Neural cell (in vitro differentiated cells): ENCODE measurements at regions not wholly inside any gene's neighbourhood (a gene's known extent, or its start where the extent isn't known, plus 50 kb on each side); places are given as distances from the start of the nearest gene placed in this dataset.

Experiments used
- H2AFZ ChIP-seq: fragments of 200-600, 300-800 bp; sonication (generic), shearing (Covaris generic); 2 replicates; pipeline ENCODE4 v1.6.0; 2014; ENCODE audit warnings: low read depth, mild to moderate bottlenecking, antibody characterized with exemption, low read length, moderate library complexity
- H3F3A ChIP-seq: fragments of 200-600 bp; shearing (Covaris generic); 2 replicates; pipeline ENCODE4 v1.6.1; 2016; ENCODE audit warnings: mild to moderate bottlenecking, moderate library complexity, mixed read lengths, antibody characterized with exemption, low read length; ENCODE audit not compliant: insufficient read depth, poor library complexity, severe bottlenecking
- H3K27ac ChIP-seq: fragments of 200-600, 300-800 bp; sonication (generic), shearing (Covaris generic); 2 replicates; pipeline ENCODE4 v1.5.1; 2014; ENCODE audit warnings: mild to moderate bottlenecking, low read length, moderate library complexity
- H3K27me3 ChIP-seq: fragments of 300-800, 200-600 bp; sonication (generic), shearing (Covaris generic); 2 replicates; pipeline ENCODE4 v1.6.0; 2014; ENCODE audit warnings: mild to moderate bottlenecking, low read depth, low read length, moderate library complexity; ENCODE audit not compliant: insufficient read depth
- H3K36me3 ChIP-seq: fragments of 300-800, 200-600 bp; sonication (generic), shearing (Covaris generic); 2 replicates; pipeline ENCODE4 v1.5.1; 2014; ENCODE audit warnings: mild to moderate bottlenecking, antibody characterized with exemption, low read length, moderate library complexity; ENCODE audit not compliant: insufficient read depth
- H3K4me2 ChIP-seq: fragments of 300-800, 200-600 bp; sonication (generic), shearing (Covaris generic); 2 replicates; pipeline ENCODE4 v1.6.0; 2014; ENCODE audit warnings: mild to moderate bottlenecking, low read length
- H3K4me3 ChIP-seq: fragments of 300-800, 200-600 bp; sonication (generic), shearing (Covaris generic); 2 replicates; pipeline ENCODE4 v1.5.1; 2014; ENCODE audit warnings: mild to moderate bottlenecking, low read length, moderate library complexity
- H3K79me2 ChIP-seq: fragments of 200-600 bp; shearing (Covaris generic); replicated peaks from 2 replicates; pipeline ENCODE4 v1.6.0; 2014; ENCODE audit warnings: mild to moderate bottlenecking, low read length, moderate library complexity; ENCODE audit not compliant: insufficient read depth
- H3K9ac ChIP-seq: fragments of 300-800, 200-600 bp; sonication (generic), shearing (Covaris generic); 2 replicates; pipeline ENCODE4 v1.6.1; 2016; ENCODE audit warnings: mild to moderate bottlenecking, low read length, mixed read lengths
- H3K9me2 ChIP-seq: fragments of 200-600 bp; shearing (Covaris generic); 2 replicates; pipeline ENCODE4 v1.6.1; 2016; ENCODE audit warnings: mild to moderate bottlenecking, low read length, mixed read lengths; ENCODE audit not compliant: insufficient read depth
- H3K9me3 ChIP-seq: fragments of 200-600, 300-800 bp; sonication (generic), shearing (Covaris generic); 2 replicates; pipeline ENCODE4 v1.6.1; 2016; ENCODE audit warnings: mild to moderate bottlenecking, mixed run types, low read length, moderate library complexity, mixed read lengths
- H4K20me1 ChIP-seq: fragments of 200-600 bp; shearing (Covaris generic); 2 replicates; pipeline ENCODE4 v1.6.1; 2016; ENCODE audit warnings: mild to moderate bottlenecking, mixed run types; ENCODE audit not compliant: insufficient read depth
- CTCF ChIP-seq: fragments of 450-650 bp; IDR thresholded peaks from 2 replicates; pipeline ENCODE4 v1.5.1; 2014; ENCODE audit warnings: antibody characterized with exemption, mild to moderate bottlenecking, moderate library complexity; ENCODE audit not compliant: poor library complexity, severe bottlenecking
- EP300 ChIP-seq: fragments of 450-650 bp; conservative IDR thresholded peaks from 2 replicates; pipeline ENCODE4 v1.6.1; 2014; ENCODE audit warnings: antibody characterized with exemption, mild to moderate bottlenecking, moderate library complexity; ENCODE audit not compliant: poor library complexity, severe bottlenecking
- EZH2 ChIP-seq: fragments of 200-600, 300-800 bp; shearing (Covaris generic), sonication (generic); IDR thresholded peaks from 2 replicates; pipeline ENCODE4 v1.6.1; 2014; ENCODE audit warnings: antibody characterized with exemption, low read length, borderline replicate concordance, mild to moderate bottlenecking; ENCODE audit not compliant: insufficient read depth, poor library complexity, severe bottlenecking
- MXI1 ChIP-seq: fragments of 450-650 bp; conservative IDR thresholded peaks from 2 replicates; pipeline ENCODE4 v1.6.1; 2014; ENCODE audit warnings: antibody characterized with exemption, mild to moderate bottlenecking; ENCODE audit not compliant: poor library complexity, severe bottlenecking
- POLR2AphosphoS5 ChIP-seq: IDR thresholded peaks from 2 replicates; pipeline ENCODE4 v1.6.1; 2012
- RAD21 ChIP-seq: fragments of 450-650 bp; conservative IDR thresholded peaks from 2 replicates; pipeline ENCODE4 v1.6.1; 2014; ENCODE audit warnings: antibody characterized with exemption, mild to moderate bottlenecking, moderate library complexity
- REST ChIP-seq: IDR thresholded peaks from 2 replicates; pipeline ENCODE4 v1.6.1; 2012; ENCODE audit warnings: borderline replicate concordance
- SMC3 ChIP-seq: fragments of 450-650 bp; conservative IDR thresholded peaks from 2 replicates; pipeline ENCODE4 v1.6.1; 2014; ENCODE audit warnings: antibody characterized with exemption, mild to moderate bottlenecking, moderate library complexity; ENCODE audit not compliant: poor library complexity
- TAF1 ChIP-seq: IDR thresholded peaks from 2 replicates; pipeline ENCODE4 v1.6.1; 2012; ENCODE audit warnings: low read depth

GRCh38 chr22:22394591-22394990, 114.0 kb downstream of the ZNF280B start:
- Histone ChIP-seq H3K27me3 (no peaks in the 10 kb centered on the region), H4K20me1 (no peaks in the 10 kb centered on the region)

GRCh38 chr22:22395245-22395644, 113.3 kb downstream of the ZNF280B start:
- Histone ChIP-seq H3K27me3 (no peaks in the 10 kb centered on the region), H2AFZ (no peak overlapping the region), H3K27ac (no peak overlapping the region), H3K79me2 (no peaks in the 10 kb centered on the region), H3K9me3 (no peaks in the 10 kb centered on the region), H3K36me3 (no peaks in the 10 kb centered on the region), H3K9ac (no peak overlapping the region), H4K20me1 (no peaks in the 10 kb centered on the region), H3F3A (no peaks in the 10 kb centered on the region), H3K4me2 (no peak overlapping the region), H3K9me2 (no peaks in the 10 kb centered on the region), H3K4me3 (no peak overlapping the region)
- no peak for TF ChIP-seq SMC3
- TF ChIP-seq EZH2: no peak
- TF ChIP-seq RAD21: no peak
- TF ChIP-seq TAF1: no peak
- TF ChIP-seq EP300: no peak

More at GRCh38 chr22:22394591-22394990, 114.0 kb downstream of the ZNF280B start:
- Histone ChIP-seq H3K9me2 (no peaks in the 10 kb centered on the region), H3K4me3 (no peak overlapping the region), H3K4me2 (no peak overlapping the region), H2AFZ (no peak overlapping the region), H3K36me3 (no peaks in the 10 kb centered on the region), H3K27ac (no peak overlapping the region), H3K9ac (no peak overlapping the region), H3F3A (no peaks in the 10 kb centered on the region), H3K79me2 (no peaks in the 10 kb centered on the region), H3K9me3 (no peaks in the 10 kb centered on the region)
- TF ChIP-seq TAF1: no peak

GRCh38 chr22:22396741-22397291, 111.7 kb downstream of the ZNF280B start:
- TF ChIP-seq POLR2AphosphoS5 (no peak), MXI1 (no peak), EZH2 (no peak), CTCF (no peak), REST (no peak), EP300 (no peak), TAF1 (no peak), RAD21 (no peak), SMC3 (no peak)
- Histone ChIP-seq H3K36me3 (no peaks in the 10 kb centered on the region), H3K9ac (no peak overlapping the region), H3K27ac (no peak overlapping the region), H2AFZ (no peak overlapping the region), H3K27me3 (no peaks in the 10 kb centered on the region), H3K4me2 (no peak overlapping the region), H3F3A (no peaks in the 10 kb centered on the region), H3K9me3 (no peaks in the 10 kb centered on the region), H3K79me2 (no peaks in the 10 kb centered on the region), H3K9me2 (no peaks in the 10 kb centered on the region), H3K4me3 (no peak overlapping the region), H4K20me1 (no peaks in the 10 kb centered on the region)
